GM23338 (cell line): ENCODE measurements at regions not wholly inside any gene's neighbourhood (a gene's known extent, or its start where the extent isn't known, plus 50 kb on each side); places are given as distances from the start of the nearest gene placed in this dataset.

Source experiments
- ATAC-seq: fragments of 200-7000 bp; cut with Tn5 transposase; 3 replicates; pipeline ENCODE4 v1.9.1; 2020
- DNase-seq: peaks from one replicate; pipeline ENCODE4 v3.0.0-alpha.2; 2015; ENCODE audit warnings: low spot score
- H2AFZ ChIP-seq: fragments of 200-600 bp; sonication (generic); 2 replicates; pipeline ENCODE4 v1.8.0; 2016; ENCODE audit warnings: antibody characterized with exemption, mild to moderate bottlenecking, moderate library complexity
- H3F3A ChIP-seq: fragments of 200-600 bp; sonication (generic); replicated peaks from 2 replicates; pipeline ENCODE4 v1.8.0; 2017; ENCODE audit warnings: antibody characterized with exemption, mixed run types, low read depth
- H3K27ac ChIP-seq: fragments of 200-600 bp; sonication (generic); 2 replicates; pipeline ENCODE4 v1.6.1; 2016; ENCODE audit warnings: low read depth
- H3K27me3 ChIP-seq: fragments of 200-600 bp; sonication (generic); 2 replicates; pipeline ENCODE4 v1.8.0; 2016; ENCODE audit warnings: mild to moderate bottlenecking, mixed run types, moderate library complexity; ENCODE audit not compliant: insufficient read depth
- H3K36me3 ChIP-seq: fragments of 200-600 bp; sonication (generic); 2 replicates; pipeline ENCODE4 v1.8.0; 2016; ENCODE audit warnings: mild to moderate bottlenecking; ENCODE audit not compliant: insufficient read depth
- H3K4me1 ChIP-seq: fragments of 200-600 bp; sonication (generic); 2 replicates; pipeline ENCODE4 v1.8.0; 2016; ENCODE audit warnings: mild to moderate bottlenecking, moderate library complexity; ENCODE audit not compliant: insufficient read depth
- H3K4me2 ChIP-seq: fragments of 200-600 bp; sonication (generic); 2 replicates; pipeline ENCODE4 v1.7.1; 2017; ENCODE audit warnings: mixed run types
- H3K4me3 ChIP-seq: fragments of 200-600 bp; sonication (generic); 2 replicates; pipeline ENCODE4 v1.6.1; 2016; ENCODE audit warnings: mixed run types
- H3K79me2 ChIP-seq: fragments of 200-600 bp; sonication (generic); replicated peaks from 2 replicates; pipeline ENCODE4 v1.8.0; 2017; ENCODE audit warnings: mild to moderate bottlenecking; ENCODE audit not compliant: insufficient read depth
- H3K9me2 ChIP-seq: fragments of 200-600 bp; sonication (generic); 2 replicates; pipeline ENCODE4 v1.8.0; 2017; ENCODE audit not compliant: insufficient read depth
- H4K20me1 ChIP-seq: fragments of 200-600 bp; sonication (generic); replicated peaks from 2 replicates; pipeline ENCODE4 v1.8.0; 2017; ENCODE audit warnings: mild to moderate bottlenecking; ENCODE audit not compliant: insufficient read depth
- H3K27ac Mint-ChIP-seq: 2 replicates; pipeline ENCODE4 v1.8.0; 2020; ENCODE audit warnings: inconsistent platforms, mild to moderate bottlenecking, moderate library complexity, mixed read lengths
- H3K27me3 Mint-ChIP-seq: 3 replicates; pipeline ENCODE4 v1.8.0; 2022; ENCODE audit warnings: low read depth, mild to moderate bottlenecking, moderate library complexity, mixed read lengths, inconsistent platforms; ENCODE audit not compliant: insufficient read depth, poor library complexity
- H3K36me3 Mint-ChIP-seq: 3 replicates; pipeline ENCODE4 v1.8.0; 2021; ENCODE audit warnings: low read depth, mild to moderate bottlenecking, inconsistent platforms, moderate library complexity, mixed read lengths
- H3K4me1 Mint-ChIP-seq: 3 replicates; pipeline ENCODE4 v1.8.0; 2020; ENCODE audit warnings: mild to moderate bottlenecking, inconsistent platforms, mixed read lengths
- H3K4me3 Mint-ChIP-seq: 3 replicates; pipeline ENCODE4 v1.8.0; 2021; ENCODE audit warnings: moderate library complexity, mild to moderate bottlenecking, inconsistent platforms, mixed read lengths
- H3K9me3 Mint-ChIP-seq: 3 replicates; pipeline ENCODE4 v1.8.0; 2020; ENCODE audit warnings: moderate library complexity, mild to moderate bottlenecking, inconsistent platforms, mixed read lengths
- CREB1 ChIP-seq: fragments of 250-450 bp; sonication (Bioruptor Pico); IDR thresholded peaks from 2 replicates; pipeline ENCODE4 v1.5.0; 2020; ENCODE audit warnings: low read depth, mild to moderate bottlenecking, moderate library complexity
- CTCF ChIP-seq, 2 experiments: fragments of 200-600 bp in 1 of 2; sonication (generic) in 1 of 2; conservative IDR thresholded peaks; 2 replicates each; pipeline versions ENCODE4 v1.5.1 to v1.6.1; 2016 to 2017; ENCODE audit warnings: antibody characterized with exemption in 2 of 2, low read depth in 2 of 2, mild to moderate bottlenecking in 2 of 2, moderate library complexity in 1 of 2
- ETS1 ChIP-seq: IDR thresholded peaks from 2 replicates; pipeline ENCODE4 v1.6.1; 2016; ENCODE audit warnings: antibody characterized with exemption
- EZH2 ChIP-seq: fragments of 200-600 bp; sonication (generic); IDR thresholded peaks from one replicate; pipeline ENCODE4 v1.8.0; 2017; ENCODE audit warnings: antibody characterized with exemption, mild to moderate bottlenecking, low read depth; ENCODE audit not compliant: unreplicated experiment
- EZH2phosphoT487 ChIP-seq: fragments of 200-600 bp; sonication (generic); IDR thresholded peaks from one replicate; pipeline ENCODE4 v1.8.1; 2018; ENCODE audit warnings: antibody characterized with exemption; ENCODE audit not compliant: unreplicated experiment
- JUNB ChIP-seq: IDR thresholded peaks from one replicate; pipeline ENCODE4 v1.6.1; 2016; ENCODE audit warnings: antibody characterized with exemption; ENCODE audit not compliant: unreplicated experiment
- NANOG ChIP-seq: IDR thresholded peaks from 2 replicates; pipeline ENCODE4 v1.6.1; 2016; ENCODE audit warnings: antibody characterized with exemption, borderline replicate concordance
- POLR2AphosphoS5 ChIP-seq: IDR thresholded peaks from 2 replicates; pipeline ENCODE4 v1.6.1; 2016; ENCODE audit warnings: antibody characterized with exemption, low read depth
- REST ChIP-seq: IDR thresholded peaks from one replicate; pipeline ENCODE4 v1.6.1; 2018; ENCODE audit warnings: antibody characterized with exemption; ENCODE audit not compliant: unreplicated experiment
- STAT1 ChIP-seq: IDR thresholded peaks from one replicate; pipeline ENCODE4 v1.6.1; 2016; ENCODE audit warnings: antibody characterized with exemption; ENCODE audit not compliant: unreplicated experiment
- ZNF114 ChIP-seq: fragments of 250-450 bp; sonication (Bioruptor Pico); IDR thresholded peaks from 2 replicates; pipeline ENCODE4 v1.5.0; 2020; ENCODE audit warnings: mild to moderate bottlenecking, moderate library complexity
- ZNF331 ChIP-seq: fragments of 250-450 bp; sonication (Bioruptor Pico); IDR thresholded peaks from 2 replicates; pipeline ENCODE4 v1.5.0; 2020; ENCODE audit warnings: low read depth, mild to moderate bottlenecking, moderate library complexity
- ZNF462 ChIP-seq: fragments of 250-450 bp; sonication (Bioruptor Pico); IDR thresholded peaks from 2 replicates; pipeline ENCODE4 v1.5.0; 2020; ENCODE audit warnings: mild to moderate bottlenecking, moderate library complexity

- Mint-ChIP-seq H3K4me1 (no peaks in the 10 kb centered on the region), H3K9me3 (peaks cover 27% of the 10 kb centered on the region), H3K27ac (no peak overlapping the region), H3K36me3 (peaks cover 19% of the 10 kb centered on the region), H3K27me3 (peaks cover 3% of the 10 kb centered on the region), H3K4me3 (no peak overlapping the region)
- Histone ChIP-seq H3K9me2 (no peaks in the 10 kb centered on the region; the same call in 1 of the 2 replicates), H4K20me1 (no peaks in the 10 kb centered on the region), H3F3A (no peaks in the 10 kb centered on the region), H2AFZ (no peak overlapping the region), H3K36me3 (no peaks in the 10 kb centered on the region), H3K79me2 (no peaks in the 10 kb centered on the region), H3K4me3 (no peak overlapping the region), H3K27ac (no peak overlapping the region), H3K4me1 (no peaks in the 10 kb centered on the region), H3K27me3 (no peaks in the 10 kb centered on the region), H3K4me2 (no peak overlapping the region)
- ATAC-seq (no peak), DNase-seq (no peak)
- TF ChIP-seq EZH2 (no peak), ZNF462 (no peak), STAT1 (no peak), ZNF114 (CRISPR knock-in tag) (no peak), NANOG (no peak), CREB1 (CRISPR knock-in tag) (no peak), ETS1 (no peak), EZH2phosphoT487 (no peak), ZNF331 (no peak), JUNB (no peak), POLR2AphosphoS5 (no peak), CTCF (conservative IDR thresholded peaks at IDR 0.05; ENCODE audit: low read depth in 2 of 2) (no peak), REST (no peak)
Observed at GRCh38 chr12:91973813-91974212, 171.8 kb downstream of the BTG1 start.
